Adrenal gland (tissue), 5 donors: ENCODE measurements at regions not wholly inside any gene's neighbourhood (a gene's known extent, or its start where the extent isn't known, plus 50 kb on each side); places are given as distances from the start of the nearest gene placed in this dataset.

ENCODE experiments used
- POLR2A ChIP-seq, 2 donors: fragments of 450-650 bp; IDR thresholded peaks; one replicate each; pipeline ENCODE4 v1.6.1; 2017; ENCODE audit warnings: antibody characterized with exemption in 2 of 2, mild to moderate bottlenecking in 2 of 2, moderate library complexity in 1 of 2
- TF ChIP-seq, protein P1 (sequence below), 6 experiments: fragments of 450-650 bp in 4 of 6; fragments of 200-600 bp in 2 of 6; sonication (generic) in 1 of 6; IDR thresholded peaks; 1 replicate in 5 of 6; 2 replicates in 1 of 6; pipeline versions ENCODE4 v1.5.1 to v1.8.0; 2016 to 2021; ENCODE audit warnings: antibody characterized with exemption in 6 of 6, mild to moderate bottlenecking in 2 of 6, moderate library complexity in 1 of 6
- donor health status: DM: no; HTN: no; CAD: no.

DNA sequence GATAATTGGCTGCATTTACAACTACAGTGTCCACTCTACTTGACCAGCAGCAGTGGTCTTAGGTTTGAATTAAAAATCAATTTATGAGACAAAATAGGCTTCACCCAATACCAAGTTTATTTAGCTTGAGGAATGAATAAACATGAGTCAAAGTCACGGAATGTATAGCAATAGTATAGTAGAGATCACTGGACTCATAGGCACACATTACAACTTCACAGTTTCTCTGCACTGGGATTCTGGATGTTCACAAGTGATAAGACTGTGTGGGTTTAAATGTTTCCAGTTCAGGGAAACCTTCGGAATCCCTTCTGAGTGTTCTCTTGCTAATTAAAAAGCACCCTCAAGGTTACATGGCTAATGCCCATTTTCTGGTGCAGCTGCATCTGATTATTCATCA, 1064.9 kb downstream of the SLITRK5 start:
- TF ChIP-seq, protein P1, sequence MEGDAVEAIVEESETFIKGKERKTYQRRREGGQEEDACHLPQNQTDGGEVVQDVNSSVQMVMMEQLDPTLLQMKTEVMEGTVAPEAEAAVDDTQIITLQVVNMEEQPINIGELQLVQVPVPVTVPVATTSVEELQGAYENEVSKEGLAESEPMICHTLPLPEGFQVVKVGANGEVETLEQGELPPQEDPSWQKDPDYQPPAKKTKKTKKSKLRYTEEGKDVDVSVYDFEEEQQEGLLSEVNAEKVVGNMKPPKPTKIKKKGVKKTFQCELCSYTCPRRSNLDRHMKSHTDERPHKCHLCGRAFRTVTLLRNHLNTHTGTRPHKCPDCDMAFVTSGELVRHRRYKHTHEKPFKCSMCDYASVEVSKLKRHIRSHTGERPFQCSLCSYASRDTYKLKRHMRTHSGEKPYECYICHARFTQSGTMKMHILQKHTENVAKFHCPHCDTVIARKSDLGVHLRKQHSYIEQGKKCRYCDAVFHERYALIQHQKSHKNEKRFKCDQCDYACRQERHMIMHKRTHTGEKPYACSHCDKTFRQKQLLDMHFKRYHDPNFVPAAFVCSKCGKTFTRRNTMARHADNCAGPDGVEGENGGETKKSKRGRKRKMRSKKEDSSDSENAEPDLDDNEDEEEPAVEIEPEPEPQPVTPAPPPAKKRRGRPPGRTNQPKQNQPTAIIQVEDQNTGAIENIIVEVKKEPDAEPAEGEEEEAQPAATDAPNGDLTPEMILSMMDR (IDR thresholded peaks at IDR 0.05), result no peak
- no peak for TF ChIP-seq POLR2A (IDR thresholded peaks at IDR 0.05)
